Stimulated activated CD8-positive, alpha-beta memory T cell treated with anti-CD3 and anti-CD28 coated beads, Interleukin-2, amount 100 ng/mL, for 48 hours (primary cell): ENCODE measurements at regions not wholly inside any gene's neighbourhood (a gene's known extent, or its start where the extent isn't known, plus 50 kb on each side); places are given as distances from the start of the nearest gene placed in this dataset.

Experiments
- DNase-seq, 2 donors: peaks; one replicate each; pipeline ENCODE4 v3.0.0-alpha.2; 2020; ENCODE audit warnings: low read depth in 2 of 2

DNA sequence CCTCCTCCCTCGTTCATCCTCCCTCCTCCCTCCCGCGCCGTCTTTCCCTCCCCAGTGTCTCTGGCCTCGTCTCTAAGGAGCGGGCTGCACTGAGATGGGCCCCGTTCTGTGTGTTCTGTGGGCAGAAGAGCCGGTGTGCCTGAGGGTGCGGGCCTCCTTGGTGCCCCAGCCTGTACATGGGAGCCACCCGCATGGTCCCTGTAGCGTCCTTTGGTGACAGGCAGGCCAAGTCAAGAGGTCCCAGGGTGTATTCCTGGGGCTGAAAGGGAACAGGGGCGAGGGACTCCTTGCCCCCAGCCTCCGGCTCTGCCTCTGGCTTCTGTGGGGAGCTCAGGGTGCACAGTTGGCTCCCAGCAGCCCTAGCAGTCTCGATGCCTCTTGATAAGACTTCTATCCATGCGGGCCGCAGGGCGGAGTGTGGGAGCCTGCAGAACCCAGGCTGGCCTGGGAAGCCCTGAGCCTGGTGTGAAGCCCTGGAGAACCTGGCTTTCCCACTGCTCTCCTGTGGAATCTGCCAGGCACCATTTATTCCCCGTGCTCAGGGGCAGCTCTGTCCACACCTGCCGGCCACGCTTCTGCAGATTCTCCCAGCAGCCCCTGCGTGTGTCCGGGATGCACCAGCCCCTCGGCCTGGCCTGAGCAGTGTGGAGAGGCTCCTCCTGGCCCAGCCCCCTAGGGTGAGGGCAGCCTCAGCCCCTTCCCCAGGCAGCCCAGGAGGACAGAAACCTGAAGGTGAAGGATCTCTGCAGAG, 181.3 kb downstream of the KIF26A start:
- no peak for DNase-seq

DNA sequence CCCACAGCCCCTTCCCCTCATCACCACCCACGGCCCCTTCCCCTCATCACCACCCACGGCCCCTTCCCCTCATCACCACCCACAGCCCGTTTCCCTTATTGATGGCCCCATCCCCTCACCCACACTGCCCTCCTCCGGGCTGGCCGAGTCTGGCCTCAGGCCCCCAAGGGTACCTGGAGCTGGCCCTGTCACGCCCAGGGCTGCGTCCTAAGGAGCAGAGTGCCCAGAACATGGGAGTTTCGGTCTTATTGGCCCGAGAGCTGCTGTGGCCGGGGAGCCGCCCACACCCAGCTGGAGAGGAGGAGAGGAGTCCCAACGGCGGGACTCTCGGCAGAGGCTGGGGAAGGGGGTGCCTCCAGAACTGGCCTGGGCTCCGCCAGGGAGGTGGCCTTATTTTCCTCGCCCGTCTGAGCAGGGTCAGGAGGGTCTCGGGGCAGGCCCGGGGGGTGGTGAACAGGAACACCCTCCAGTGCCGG, 182.3 kb downstream of the KIF26A start:
- DNase-seq, result no peak

DNA sequence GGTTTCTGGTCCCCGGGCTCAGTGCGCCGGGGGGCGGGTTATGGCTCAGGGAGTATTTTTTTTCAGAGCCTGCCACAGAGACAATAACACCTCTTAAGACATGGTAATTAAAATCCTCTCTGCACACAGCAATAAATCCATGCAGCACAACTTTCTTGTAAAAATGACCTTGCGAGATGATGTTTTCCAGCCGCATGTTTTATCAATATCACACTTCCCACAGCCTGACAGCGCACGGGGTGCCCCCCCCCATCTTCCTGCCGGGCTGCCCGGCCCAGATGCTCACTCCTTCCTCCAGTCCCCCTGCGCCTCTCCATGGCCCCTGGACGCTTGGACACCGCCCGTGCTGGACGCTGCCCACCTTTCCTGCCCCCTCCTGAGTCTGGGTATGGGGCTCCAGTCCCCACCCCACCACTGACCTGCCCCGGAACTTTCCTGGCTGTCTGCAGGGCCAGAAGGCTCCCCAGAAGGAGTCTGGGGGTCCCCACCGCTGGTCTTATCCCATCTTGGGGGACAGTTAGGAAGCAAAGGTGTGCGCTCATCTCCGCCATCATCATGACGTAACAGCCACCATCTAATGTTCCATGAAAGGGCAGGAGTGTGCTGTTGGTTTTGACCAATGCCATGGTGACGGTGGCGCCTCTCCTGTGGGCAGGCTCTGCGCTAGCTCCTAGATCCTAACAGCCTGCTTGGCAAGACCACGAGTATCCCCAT, 182.9 kb downstream of the KIF26A start:
- DNase-seq, result no peak

DNA sequence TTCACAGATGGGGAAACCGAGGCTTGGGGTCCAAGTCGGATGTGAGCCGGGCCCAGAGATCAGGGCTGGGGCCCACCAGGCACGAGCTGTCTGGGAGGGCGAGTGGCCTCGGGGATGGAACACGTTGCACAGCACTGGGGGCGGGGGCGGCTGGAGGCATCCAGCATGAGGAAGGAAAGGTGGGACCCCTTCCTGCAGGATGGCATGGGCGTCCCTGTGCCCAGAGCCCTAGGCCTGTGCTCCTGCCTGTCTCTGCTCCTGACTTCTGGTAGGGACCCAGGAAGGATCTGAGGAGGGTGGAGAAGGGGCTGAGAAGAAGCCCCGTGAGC, 183.4 kb downstream of the KIF26A start:
- no peak for DNase-seq

DNA sequence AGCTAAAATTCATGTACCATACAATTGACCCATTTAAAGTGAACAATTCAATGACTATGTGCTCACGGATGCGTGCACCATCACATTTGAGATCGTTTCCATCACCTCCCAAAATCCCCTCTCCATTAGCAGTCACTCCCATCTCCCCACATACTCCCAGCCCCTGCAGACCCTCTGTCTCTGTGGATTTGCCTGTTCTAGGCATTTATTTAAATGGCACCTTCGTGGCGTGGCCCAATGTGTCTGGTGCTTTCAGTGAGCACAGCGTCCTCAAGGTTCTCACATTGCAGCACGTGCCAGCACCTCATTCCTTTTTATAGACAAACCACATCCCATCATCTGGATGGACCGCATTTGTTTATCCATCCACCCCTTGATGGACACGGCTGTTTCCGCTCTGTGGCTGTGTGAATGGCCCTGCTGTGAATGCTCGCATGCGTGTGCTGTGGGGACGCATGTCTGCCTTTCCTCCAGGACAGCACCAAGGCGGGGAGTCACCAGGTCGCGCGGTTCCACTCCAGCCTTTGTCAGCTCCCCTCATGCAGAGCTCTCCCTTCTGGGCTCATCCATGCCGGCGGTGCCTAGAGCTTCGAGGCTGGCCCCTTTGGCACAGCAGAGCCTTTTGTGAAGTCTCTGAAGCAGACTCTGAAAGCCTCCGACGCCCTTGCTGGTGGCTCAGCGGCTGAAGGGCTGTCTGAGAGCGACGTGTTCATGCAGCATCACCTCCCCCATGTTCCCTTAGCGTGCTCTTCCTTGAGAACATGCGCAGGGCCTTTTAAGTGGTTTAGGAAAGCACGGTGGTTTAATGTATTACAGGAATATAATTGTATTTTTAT, 184.4 kb downstream of the KIF26A start:
- DNase-seq, result no peak

DNA sequence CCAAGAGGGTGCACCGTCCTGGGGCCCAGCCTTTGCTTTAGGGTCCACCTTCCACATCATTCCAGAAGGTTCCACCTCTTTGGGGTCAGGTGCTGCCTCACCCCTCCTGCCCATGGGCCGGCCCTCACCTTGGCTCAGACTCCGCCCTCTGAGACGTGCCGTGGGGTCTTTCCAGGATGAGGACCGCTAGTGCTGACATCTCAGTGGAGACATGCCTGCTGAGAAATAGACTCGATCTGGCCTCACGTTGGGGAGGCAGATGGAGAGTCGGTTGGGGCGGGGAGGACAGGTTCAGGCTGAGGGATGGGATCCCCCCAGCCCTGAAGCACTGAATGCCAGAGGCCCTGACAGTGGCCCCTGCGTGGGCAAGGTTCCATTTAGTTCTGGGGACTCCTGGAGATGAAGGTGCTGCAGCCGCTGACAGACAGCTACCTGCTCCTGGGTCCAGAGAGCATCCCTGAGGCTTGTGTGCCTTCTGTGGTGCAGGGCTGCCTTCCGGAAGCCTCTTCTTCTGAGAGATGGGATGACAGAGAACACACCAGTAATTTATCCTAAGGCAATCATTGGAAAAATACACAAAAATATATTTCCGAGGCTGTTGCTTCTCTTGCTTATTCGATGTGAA, 185.3 kb downstream of the KIF26A start:
- no peak for DNase-seq

DNA sequence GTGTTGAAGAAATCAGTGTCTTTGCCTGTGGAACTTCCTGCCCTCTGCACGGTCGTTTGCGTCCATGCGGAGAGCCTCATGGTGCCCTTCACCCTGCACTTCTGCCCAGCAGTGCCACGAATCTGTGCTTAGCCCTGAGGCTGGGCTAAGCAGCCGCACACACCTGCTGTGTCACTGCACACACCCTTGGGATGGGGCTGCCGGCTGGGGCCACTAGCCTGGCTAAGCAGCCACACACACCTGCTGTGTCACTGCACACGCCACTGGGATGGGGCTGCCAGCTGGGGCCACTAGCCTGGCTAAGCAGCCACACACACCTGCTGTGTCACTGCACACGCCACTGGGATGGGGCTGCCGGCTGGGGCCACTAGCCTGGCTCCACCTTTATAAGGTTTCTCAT, 188.5 kb downstream of the KIF26A start:
- no peak for DNase-seq

DNA sequence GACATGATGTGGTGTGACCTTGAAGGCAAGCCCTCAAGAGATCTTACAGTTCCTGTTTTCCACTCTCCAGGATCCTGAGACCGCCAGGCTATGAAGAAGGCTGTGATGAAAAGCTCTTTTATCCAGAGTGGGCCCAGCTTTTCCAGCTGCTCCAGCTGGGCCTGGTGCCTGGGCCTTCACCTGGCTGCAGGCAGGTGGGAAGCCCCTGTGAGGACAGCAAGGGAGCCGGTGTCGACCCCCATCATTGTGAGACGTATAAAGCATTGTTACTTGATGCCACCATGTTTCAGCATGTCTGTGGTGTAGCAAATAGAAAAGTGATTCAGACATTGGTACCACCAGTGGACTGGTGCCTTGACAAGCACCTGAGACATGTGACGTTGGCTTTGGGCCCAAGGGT, 190.2 kb downstream of the KIF26A start:
- no peak for DNase-seq

DNA sequence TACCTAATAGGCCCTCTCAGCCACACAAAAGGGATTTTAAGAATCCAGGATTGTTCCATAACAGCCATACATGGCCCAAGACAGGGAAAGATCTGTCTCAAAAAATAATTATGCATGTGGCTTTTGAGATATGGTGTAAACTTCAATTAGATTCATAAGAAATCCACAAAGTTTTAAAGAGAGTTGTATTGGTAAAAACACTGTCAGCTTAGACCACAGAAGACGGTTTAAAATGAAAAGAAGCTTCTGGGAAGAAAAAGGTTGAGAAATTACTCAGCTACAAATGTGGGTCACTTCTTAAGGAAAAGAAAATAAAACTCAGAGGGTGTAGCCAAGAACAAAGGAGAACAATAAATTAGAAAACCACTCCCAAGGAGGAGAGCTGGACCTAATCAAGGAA, 191.4 kb downstream of the KIF26A start:
- DNase-seq, result no peak

DNA sequence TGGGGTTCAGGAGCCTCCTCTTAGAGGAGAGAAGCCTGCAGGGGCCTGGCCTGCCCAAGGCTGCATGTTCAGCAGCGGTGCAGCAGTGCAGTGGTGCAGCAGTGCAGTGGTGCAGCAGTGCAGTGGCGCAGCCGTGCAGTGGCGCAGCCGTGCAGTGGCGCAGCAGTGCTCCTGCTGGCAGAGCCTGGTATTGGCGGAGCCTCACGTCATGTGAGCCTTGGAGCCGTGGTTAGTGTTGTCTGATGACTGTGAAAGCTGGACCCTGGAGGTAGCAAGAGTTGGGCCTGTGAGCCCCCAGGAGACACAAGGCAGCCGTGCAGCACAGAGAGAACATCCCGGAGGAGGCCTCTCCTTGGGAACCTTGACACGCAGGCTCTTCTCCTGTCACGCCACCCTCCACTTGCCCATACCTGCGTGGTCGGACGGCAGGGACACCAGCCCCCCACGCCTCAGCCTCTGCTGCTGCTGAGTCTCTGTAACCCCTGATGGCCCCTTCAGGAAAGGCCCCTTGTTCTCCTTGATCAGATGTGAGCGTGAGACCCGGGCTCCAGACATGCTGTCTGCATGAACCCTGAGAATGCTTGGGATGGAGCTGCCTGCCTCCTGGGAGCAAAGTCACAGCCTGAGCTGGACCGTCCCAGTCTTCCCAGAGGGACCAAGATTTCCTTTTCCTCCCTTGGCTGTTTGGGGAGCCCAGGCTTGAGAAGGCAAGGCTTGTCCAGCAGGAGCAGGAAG, 193.7 kb downstream of the KIF26A start:
- DNase-seq, result no peak

DNA sequence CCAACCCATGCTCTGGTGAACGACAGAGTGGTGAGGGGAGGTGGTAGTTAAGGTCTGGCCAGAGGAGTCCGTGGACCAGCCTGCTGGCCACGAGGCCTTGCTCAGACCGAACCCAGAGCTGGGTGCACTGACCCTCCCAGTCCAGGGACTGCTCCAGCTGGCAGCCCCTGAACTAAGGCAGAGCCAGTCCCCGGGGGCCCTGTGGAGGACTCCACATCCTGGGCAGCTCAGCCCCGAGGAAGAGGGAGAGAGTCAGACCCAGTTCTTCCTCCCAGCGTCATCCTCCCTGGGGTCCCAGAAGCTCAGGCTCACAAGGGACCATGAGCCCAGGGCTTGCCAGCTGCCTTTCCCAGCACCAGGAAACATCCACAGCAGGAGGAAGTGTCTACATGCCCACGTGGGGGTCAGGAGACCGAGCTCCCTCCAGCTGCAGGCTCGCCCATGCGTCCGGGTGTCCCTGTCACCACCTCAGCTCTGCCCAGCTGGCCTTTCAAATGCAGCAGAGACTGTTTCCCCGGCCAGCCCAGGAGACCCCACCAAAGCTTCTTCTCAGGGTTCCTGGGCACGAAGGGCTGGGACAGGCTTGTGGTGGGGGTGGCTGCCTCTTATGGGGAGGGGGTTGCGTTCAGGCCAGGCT, 194.4 kb downstream of the KIF26A start:
- no peak for DNase-seq

DNA sequence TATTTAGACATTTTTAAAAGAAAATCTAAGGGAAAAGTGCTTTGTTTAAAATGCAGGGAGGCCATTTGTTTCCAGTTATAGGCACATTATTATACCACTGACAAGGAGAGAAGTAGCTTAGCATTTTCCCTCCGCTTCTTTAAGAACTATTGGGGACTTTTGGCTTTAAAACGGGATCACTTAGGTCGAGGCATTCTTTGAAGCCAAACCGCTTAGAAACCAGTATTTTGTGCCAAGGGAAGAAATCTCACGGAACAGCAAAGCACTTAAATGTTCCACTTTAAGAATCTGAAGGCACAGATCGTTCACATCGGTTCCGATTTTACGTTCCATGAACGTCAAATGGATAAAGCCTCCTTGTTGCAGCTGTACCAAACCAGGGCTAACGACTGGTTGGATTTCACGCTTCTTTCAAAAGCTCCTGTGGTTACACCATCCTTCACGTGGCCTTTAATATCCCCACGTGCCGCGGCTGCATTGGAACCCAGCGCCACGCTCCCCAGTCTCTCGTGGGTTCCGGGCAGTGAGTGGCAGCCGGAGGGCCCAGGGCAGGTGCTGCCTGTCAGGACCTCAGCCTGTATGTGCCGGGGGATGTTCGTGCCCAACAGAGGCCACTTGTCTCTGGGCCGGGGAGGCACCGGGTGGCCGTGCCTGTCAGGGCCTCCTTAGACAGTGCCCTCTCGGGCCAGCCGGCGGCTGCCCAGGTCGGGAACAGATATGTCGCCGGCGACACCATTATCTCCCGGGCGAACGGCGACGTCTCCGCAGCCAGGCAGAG, 195.4 kb downstream of the KIF26A start:
- no peak for DNase-seq

DNA sequence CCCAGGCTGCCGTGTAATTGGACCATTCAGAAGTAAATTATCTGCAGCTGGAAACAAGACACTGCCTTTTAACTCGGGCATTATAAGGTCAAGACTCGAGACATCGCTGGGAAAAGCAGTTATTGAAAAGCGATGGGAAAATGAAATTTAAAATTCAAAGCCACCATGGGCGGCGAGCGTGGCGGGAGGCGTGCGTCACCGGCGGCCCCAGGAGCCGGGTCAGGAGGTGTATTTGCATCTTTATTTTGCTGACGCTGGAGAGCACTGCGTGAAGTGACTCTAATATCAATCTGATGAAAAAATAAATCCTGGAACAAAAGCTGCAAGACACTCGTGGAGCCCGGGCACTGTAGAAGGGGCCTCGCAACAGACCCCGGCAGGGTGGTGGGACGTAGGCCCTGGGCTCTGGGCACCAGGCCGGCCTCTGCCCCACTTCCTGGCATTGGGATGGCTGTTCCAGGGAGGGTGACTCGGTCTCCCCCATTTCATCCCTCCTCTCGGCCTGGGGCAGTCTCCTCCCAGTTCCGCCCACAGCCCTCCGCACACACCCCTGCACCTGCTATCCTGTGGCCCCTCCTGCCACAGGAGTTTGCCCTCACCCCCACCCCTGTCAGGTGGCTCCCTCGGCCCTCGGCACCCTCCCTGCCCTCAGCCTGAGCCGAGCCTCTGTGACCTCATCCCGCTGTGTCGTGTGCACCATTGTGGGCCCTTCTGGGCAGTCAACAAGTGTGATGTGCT, 196.2 kb downstream of the KIF26A start:
- no peak for DNase-seq

DNA sequence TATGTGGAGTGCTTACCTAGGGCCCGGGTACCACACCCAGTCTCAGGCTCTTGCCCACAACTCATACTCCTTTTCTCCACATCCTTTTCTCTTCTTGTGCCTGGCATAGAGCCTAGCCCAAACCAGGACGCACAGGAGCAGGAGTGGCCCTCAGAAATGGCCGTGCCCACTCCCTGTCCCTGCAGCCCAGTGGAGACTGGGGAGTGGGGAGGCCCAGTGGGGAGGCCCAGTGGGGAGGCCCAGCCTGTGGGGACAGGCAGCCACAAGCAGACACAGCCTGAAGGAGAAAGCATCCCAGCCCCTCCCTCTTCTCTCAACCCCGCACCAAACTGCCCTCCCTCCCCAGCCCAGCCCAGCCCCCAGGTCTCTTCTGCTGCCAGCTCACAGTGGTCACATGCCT, 196.8 kb downstream of the KIF26A start:
- DNase-seq, result no peak

DNA sequence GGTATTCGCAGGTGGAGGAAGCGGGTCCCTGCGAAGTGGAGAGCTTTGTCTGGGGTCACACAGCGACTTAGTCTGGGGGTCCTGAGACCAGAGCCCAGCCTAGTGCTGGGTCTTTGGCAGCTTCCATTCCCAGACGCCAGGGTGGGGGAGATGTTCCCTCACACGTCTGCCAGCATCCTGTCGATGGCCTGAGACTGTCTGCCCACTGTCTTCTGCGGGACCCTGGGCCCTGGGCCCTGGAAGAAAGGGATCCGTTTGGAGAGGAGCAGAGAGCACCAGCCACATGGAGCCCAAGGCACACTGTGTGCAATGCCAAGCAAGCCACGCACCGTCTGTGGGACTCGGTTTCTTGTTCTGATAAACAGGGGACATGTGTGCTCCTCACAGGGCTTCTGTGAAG, 197.2 kb downstream of the KIF26A start:
- DNase-seq, result no peak

DNA sequence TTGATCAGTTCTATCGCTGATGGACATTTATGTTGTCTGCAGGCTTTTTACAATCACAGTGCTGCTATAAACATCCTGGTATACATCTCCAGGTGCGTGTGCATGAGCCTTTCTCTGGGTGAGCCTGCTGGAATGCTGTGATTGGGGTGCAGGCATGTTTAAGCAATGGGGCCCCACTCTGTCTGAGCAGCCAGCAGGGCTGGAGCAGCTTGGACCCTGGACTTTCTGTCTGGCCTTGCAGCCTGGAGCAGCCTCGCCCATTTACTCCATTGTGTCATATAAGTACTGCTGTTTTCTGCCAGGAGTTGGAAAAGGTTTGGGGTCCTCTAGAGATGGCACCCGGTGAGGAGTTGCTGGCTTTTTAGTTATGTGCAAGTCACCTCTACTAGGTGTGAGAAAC, 199.0 kb downstream of the KIF26A start:
- no peak for DNase-seq

DNA sequence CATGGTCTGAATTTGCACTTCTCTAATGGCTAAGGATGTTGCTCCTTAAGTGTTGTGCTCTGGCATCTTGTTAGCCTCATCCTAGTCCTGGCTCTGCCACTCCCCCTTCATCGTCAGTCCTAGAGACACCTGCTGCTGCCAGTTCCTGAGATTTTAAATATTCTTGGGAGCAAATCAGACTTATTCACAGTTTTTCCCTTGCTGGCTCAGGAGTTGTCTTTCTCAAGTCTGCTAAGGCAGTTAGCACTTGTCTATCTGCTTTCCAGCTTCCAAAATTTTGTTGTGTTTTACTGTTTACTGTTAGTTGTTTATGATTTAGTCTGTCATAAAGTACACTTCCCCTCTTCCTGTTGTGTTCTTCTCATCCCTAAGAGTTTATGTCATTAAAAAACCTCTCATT, 201.0 kb downstream of the KIF26A start:
- no peak for DNase-seq

DNA sequence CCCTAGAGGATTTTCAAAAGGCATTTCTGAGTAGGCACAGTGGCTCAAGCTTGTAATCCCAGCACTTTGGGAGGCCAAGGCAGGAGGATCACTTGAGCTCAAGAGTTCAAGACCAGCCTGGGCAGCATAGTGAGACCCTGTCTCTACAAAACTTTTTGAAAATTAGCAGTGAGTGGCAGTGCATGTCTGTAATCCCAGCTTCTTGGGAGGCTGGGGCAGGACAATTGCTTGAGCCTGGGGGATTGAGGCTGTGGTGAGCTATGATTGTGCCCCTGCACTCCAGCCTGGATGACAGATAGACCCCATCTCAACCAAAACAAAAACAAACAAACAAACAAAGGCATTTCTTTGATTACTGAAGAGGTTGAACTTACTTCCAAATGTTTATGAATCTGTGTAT, 201.4 kb downstream of the KIF26A start:
- DNase-seq, result no peak
